ENCODE measurements at regions not wholly inside any gene's neighbourhood (a gene's known extent, or its start where the extent isn't known, plus 50 kb on each side); places are given as distances from the start of the nearest gene placed in this dataset.

DNA sequence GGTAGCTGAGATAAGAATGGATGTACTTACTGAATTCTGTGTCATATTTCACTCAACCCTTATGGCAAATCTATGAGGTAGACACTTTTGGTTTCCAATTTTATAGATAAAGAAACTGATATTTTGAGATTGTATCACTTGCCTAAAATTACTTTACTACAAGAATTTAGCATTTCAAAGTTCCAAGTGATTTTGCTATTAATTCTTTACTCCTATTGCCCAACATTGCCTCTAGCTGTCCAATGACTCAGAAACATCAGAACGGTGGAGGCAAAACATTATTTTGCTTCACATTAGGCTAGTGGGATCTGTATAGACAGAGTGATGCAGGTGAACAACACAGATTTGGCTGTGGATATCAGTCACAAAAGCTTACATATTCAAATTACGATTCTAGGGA lies 747.2 kb upstream of the NEGR1 start:
- intact Hi-C loops (cut with micrococcal nuclease; ENCODE audit: unreplicated experiment) = no loop called here
- H3K27ac Mint-ChIP-seq (ENCODE audit: unreplicated experiment) = no peak overlapping the region

DNA sequence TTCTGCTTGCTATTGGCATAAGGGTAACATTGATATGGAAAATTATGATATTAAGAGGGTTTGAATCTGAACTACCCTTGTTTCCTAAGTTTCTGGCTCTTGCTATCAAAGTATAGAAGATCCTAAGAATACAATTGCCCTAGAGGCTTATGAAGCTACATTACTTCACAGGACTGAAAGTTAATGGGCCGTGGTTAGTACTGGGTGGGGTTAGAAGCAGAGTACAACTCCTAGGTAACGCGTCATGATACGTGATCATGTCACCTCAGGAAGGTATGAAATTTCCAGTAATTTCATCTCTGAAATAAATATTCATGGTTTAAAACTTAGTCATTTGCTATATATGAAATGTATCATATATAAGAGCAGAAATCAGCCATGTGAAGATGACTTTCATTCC lies 743.8 kb upstream of the NEGR1 start:
- Mint-ChIP-seq H3K27me3 (ENCODE audit: insufficient read depth, unreplicated experiment) (no peaks in the 10 kb centered on the region), H3K27ac (ENCODE audit: unreplicated experiment) (no peak overlapping the region), H3K36me3 (ENCODE audit: insufficient read depth, unreplicated experiment) (no peaks in the 10 kb centered on the region), H3K4me3 (ENCODE audit: unreplicated experiment) (no peak overlapping the region), H3K4me1 (ENCODE audit: low read depth, unreplicated experiment) (no peaks in the 10 kb centered on the region), H3K9me3 (ENCODE audit: unreplicated experiment) (no peaks in the 10 kb centered on the region)
- no peak for DNase-seq
- POLR2A ChIA-PET = no interaction called here
- intact Hi-C loops (cut with micrococcal nuclease; ENCODE audit: unreplicated experiment) = no loop called here
- Histone ChIP-seq H3K4me3 (ENCODE audit: low read depth, low read length) (no peak overlapping the region), H3K9me3 (no peaks in the 10 kb centered on the region), H3K4me1 (no peaks in the 10 kb centered on the region), H3K36me3 (ENCODE audit: control insufficient read depth, insufficient read depth, low read length) (no peaks in the 10 kb centered on the region), H3K27me3 (replicated peaks; ENCODE audit: control insufficient read depth, insufficient read depth, low read length) (no peaks in the 10 kb centered on the region)
- CTCF ChIA-PET = no interaction called here
- TF ChIP-seq, protein P1, sequence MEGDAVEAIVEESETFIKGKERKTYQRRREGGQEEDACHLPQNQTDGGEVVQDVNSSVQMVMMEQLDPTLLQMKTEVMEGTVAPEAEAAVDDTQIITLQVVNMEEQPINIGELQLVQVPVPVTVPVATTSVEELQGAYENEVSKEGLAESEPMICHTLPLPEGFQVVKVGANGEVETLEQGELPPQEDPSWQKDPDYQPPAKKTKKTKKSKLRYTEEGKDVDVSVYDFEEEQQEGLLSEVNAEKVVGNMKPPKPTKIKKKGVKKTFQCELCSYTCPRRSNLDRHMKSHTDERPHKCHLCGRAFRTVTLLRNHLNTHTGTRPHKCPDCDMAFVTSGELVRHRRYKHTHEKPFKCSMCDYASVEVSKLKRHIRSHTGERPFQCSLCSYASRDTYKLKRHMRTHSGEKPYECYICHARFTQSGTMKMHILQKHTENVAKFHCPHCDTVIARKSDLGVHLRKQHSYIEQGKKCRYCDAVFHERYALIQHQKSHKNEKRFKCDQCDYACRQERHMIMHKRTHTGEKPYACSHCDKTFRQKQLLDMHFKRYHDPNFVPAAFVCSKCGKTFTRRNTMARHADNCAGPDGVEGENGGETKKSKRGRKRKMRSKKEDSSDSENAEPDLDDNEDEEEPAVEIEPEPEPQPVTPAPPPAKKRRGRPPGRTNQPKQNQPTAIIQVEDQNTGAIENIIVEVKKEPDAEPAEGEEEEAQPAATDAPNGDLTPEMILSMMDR (IDR thresholded peaks at IDR 0.05; ENCODE audit: insufficient read depth in 1 of 2, low read depth in 1 of 2, low read length in 1 of 2, severe bottlenecking in 1 of 2, unreplicated experiment in 1 of 2) = no peak
- BruUV-seq (replicated peaks) = no TSS peak

More for the DNA sequence above, 747.2 kb upstream of the NEGR1 start:
- Mint-ChIP-seq H3K36me3 (ENCODE audit: insufficient read depth, unreplicated experiment) (no peaks in the 10 kb centered on the region), H3K9me3 (ENCODE audit: unreplicated experiment) (no peaks in the 10 kb centered on the region), H3K27me3 (ENCODE audit: insufficient read depth, unreplicated experiment) (no peaks in the 10 kb centered on the region), H3K4me3 (ENCODE audit: unreplicated experiment) (no peak overlapping the region), H3K4me1 (ENCODE audit: low read depth, unreplicated experiment) (no peaks in the 10 kb centered on the region)
- DNase-seq = no peak
- no peaks in the 10 kb centered on the region for H3K4me1 ChIP-seq
- H3K27me3 ChIP-seq (replicated peaks; ENCODE audit: control insufficient read depth, insufficient read depth, low read length) = no peaks in the 10 kb centered on the region
- ChIA-PET POLR2A (no interaction called here), CTCF (no interaction called here)
- BruUV-seq (replicated peaks) = no TSS peak
- H3K36me3 ChIP-seq (ENCODE audit: control insufficient read depth, insufficient read depth, low read length) = no peaks in the 10 kb centered on the region
- H3K9me3 ChIP-seq = no peaks in the 10 kb centered on the region
- TF ChIP-seq, protein P1 (IDR thresholded peaks at IDR 0.05; ENCODE audit: insufficient read depth in 1 of 2, low read depth in 1 of 2, low read length in 1 of 2, severe bottlenecking in 1 of 2, unreplicated experiment in 1 of 2) = no peak
- H3K4me3 ChIP-seq (ENCODE audit: low read depth, low read length) = no peak overlapping the region

DNA sequence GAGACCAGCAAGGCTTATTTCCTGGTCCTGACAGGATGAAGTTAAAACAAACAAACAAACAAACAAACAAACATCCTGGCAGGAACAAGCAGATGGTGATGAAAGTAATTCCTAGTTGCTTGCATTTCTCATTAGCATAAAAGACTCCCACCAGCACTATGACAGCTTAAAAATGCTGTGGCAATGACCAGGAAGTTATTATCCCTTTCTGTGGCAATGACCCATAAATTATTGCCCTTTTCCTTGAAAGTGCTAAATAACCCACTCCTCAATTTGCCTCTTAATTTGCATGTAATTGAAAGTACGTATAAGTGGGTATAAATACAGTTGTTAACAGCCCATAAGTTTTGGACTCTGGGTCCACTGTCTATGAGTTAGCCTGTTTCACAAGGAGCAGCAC lies 727.6 kb upstream of the NEGR1 start:
- Histone ChIP-seq H3K36me3 (ENCODE audit: control insufficient read depth, insufficient read depth, low read length) (no peaks in the 10 kb centered on the region), H3K9me3 (no peaks in the 10 kb centered on the region), H3K4me3 (ENCODE audit: low read depth, low read length) (no peak overlapping the region), H3K27me3 (replicated peaks; ENCODE audit: control insufficient read depth, insufficient read depth, low read length) (no peaks in the 10 kb centered on the region), H3K4me1 (no peaks in the 10 kb centered on the region)
- TF ChIP-seq, protein P1 (IDR thresholded peaks at IDR 0.05; ENCODE audit: insufficient read depth in 1 of 2, low read depth in 1 of 2, low read length in 1 of 2, severe bottlenecking in 1 of 2, unreplicated experiment in 1 of 2) = no peak
- Mint-ChIP-seq H3K27ac (ENCODE audit: unreplicated experiment) (no peak overlapping the region), H3K9me3 (ENCODE audit: unreplicated experiment) (no peaks in the 10 kb centered on the region), H3K36me3 (ENCODE audit: insufficient read depth, unreplicated experiment) (no peaks in the 10 kb centered on the region), H3K4me1 (ENCODE audit: low read depth, unreplicated experiment) (no peaks in the 10 kb centered on the region), H3K4me3 (ENCODE audit: unreplicated experiment) (no peak overlapping the region), H3K27me3 (ENCODE audit: insufficient read depth, unreplicated experiment) (no peaks in the 10 kb centered on the region)
- CTCF ChIA-PET = no interaction called here
- POLR2A ChIA-PET = no interaction called here
- intact Hi-C loops (cut with micrococcal nuclease; ENCODE audit: unreplicated experiment) = no loop called here
- DNase-seq = no peak
- BruUV-seq (replicated peaks) = no TSS peak
